ENCODE measurements at regions not wholly inside any gene's neighbourhood (a gene's known extent, or its start where the extent isn't known, plus 50 kb on each side); places are given as distances from the start of the nearest gene placed in this dataset.

DNA sequence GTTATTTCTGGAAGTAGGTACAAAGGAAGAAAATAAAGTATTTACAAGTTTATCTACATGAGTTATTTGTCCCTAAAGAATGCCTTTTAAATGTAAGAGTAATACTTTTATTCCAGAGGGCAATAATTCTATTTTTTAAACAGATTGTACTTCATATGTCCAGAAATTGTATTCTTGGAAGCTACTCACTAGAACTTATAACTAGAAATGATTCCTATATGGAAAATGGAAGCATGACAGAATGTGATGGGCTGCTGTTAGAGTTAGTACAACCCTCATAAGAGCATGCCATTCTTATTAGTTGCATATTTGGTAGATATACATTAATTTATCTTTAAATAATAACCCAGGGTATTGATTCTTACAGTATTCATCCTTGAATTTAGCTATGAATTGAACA is 362.0 kb downstream of the FSIP2 start:
- no peaks in the 10 kb centered on the region for H3K27me3 ChIP-seq (ENCODE audit: insufficient read depth, low read length, poor library complexity, severe bottlenecking)
- no peaks in the 10 kb centered on the region for H3K4me1 ChIP-seq (ENCODE audit: insufficient read depth, low read length, poor library complexity, severe bottlenecking)
- H3K9me3 ChIP-seq (ENCODE audit: insufficient read depth, low read depth, low read length): no peaks in the 10 kb centered on the region
- no peaks in the 10 kb centered on the region for H3F3A ChIP-seq (ENCODE audit: low read depth)
- TF ChIP-seq EZH2phosphoT487 (IDR thresholded peaks at IDR 0.05; ENCODE audit: borderline replicate concordance): no peak
- TF ChIP-seq, protein P1, sequence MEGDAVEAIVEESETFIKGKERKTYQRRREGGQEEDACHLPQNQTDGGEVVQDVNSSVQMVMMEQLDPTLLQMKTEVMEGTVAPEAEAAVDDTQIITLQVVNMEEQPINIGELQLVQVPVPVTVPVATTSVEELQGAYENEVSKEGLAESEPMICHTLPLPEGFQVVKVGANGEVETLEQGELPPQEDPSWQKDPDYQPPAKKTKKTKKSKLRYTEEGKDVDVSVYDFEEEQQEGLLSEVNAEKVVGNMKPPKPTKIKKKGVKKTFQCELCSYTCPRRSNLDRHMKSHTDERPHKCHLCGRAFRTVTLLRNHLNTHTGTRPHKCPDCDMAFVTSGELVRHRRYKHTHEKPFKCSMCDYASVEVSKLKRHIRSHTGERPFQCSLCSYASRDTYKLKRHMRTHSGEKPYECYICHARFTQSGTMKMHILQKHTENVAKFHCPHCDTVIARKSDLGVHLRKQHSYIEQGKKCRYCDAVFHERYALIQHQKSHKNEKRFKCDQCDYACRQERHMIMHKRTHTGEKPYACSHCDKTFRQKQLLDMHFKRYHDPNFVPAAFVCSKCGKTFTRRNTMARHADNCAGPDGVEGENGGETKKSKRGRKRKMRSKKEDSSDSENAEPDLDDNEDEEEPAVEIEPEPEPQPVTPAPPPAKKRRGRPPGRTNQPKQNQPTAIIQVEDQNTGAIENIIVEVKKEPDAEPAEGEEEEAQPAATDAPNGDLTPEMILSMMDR (conservative IDR thresholded peaks at IDR 0.05; ENCODE audit: low read length): no peak
- no peaks in the 10 kb centered on the region for H3K9me2 ChIP-seq (replicated peaks; ENCODE audit: low read depth, low read length)
- no peak overlapping the region for H3K9ac ChIP-seq (ENCODE audit: low read depth, low read length, poor library complexity, severe bottlenecking)
- H3K4me2 ChIP-seq (ENCODE audit: low read depth, low read length, poor library complexity, severe bottlenecking): no peak overlapping the region
- H3K36me3 ChIP-seq (ENCODE audit: insufficient read depth, low read length): no peaks in the 10 kb centered on the region
- H3K79me2 ChIP-seq (ENCODE audit: insufficient read depth, low read length): no peaks in the 10 kb centered on the region
- H3K4me3 ChIP-seq (ENCODE audit: low read length, poor library complexity, severe bottlenecking): no peak overlapping the region
- H2AFZ ChIP-seq (ENCODE audit: low read length): no peak overlapping the region
- no peaks in the 10 kb centered on the region for H4K20me1 ChIP-seq (ENCODE audit: insufficient read depth, low read length, poor library complexity, severe bottlenecking)

DNA sequence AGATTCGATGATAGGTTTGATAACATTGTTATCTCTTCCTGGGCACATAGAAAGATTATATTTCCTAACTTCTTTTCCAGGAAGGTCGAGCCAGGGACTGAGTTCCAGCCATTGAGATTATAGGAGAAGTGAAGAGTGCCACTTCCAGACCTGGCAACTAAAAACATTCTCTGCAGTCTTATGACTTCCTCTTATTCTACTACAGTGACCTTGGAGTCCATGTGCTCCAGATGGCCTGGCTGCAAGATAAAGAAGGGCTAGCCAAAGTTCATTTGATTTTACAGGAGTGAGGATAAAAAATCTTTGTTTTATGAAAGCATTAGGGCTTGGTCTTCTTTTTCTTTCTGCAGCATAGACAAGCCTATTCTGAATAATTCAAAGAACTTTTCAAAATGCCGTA is 363.0 kb downstream of the FSIP2 start:
- no peaks in the 10 kb centered on the region for H3K9me3 ChIP-seq (ENCODE audit: insufficient read depth, low read depth, low read length)
- no peaks in the 10 kb centered on the region for H4K20me1 ChIP-seq (ENCODE audit: insufficient read depth, low read length, poor library complexity, severe bottlenecking)
- no peak overlapping the region for H3K4me3 ChIP-seq (ENCODE audit: low read length, poor library complexity, severe bottlenecking)
- no peaks in the 10 kb centered on the region for H3F3A ChIP-seq (ENCODE audit: low read depth)
- H3K9ac ChIP-seq (ENCODE audit: low read depth, low read length, poor library complexity, severe bottlenecking): no peak overlapping the region
- no peaks in the 10 kb centered on the region for H3K9me2 ChIP-seq (replicated peaks; ENCODE audit: low read depth, low read length)
- H3K36me3 ChIP-seq (ENCODE audit: insufficient read depth, low read length): no peaks in the 10 kb centered on the region
- no peaks in the 10 kb centered on the region for H3K79me2 ChIP-seq (ENCODE audit: insufficient read depth, low read length)
- no peaks in the 10 kb centered on the region for H3K4me1 ChIP-seq (ENCODE audit: insufficient read depth, low read length, poor library complexity, severe bottlenecking)
- H3K4me2 ChIP-seq (ENCODE audit: low read depth, low read length, poor library complexity, severe bottlenecking): no peak overlapping the region
- H3K27me3 ChIP-seq (ENCODE audit: insufficient read depth, low read length, poor library complexity, severe bottlenecking): no peaks in the 10 kb centered on the region
- H2AFZ ChIP-seq (ENCODE audit: low read length): no peak overlapping the region
- TF ChIP-seq, protein P1 (conservative IDR thresholded peaks at IDR 0.05; ENCODE audit: low read length): no peak
- TF ChIP-seq EZH2phosphoT487 (IDR thresholded peaks at IDR 0.05; ENCODE audit: borderline replicate concordance): no peak

DNA sequence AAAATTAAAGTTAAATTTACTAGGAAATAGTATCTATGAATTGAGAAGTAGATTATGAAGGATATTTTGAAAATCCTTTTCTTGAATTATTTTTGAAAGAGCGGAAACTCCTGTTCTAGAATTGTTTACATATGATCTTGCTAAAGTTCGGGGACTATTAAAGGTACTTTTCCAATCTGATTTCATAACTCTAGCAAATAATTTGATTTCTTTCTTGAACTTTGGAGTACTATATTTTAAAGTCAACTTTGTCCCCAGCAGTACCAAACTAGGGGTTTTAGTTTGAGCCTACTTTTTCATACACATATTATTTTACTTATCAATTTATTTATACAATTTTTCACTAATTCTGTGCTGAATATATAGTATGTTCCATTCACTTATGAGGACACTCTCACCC is 364.7 kb downstream of the FSIP2 start:
- Histone ChIP-seq H3K4me1 (ENCODE audit: insufficient read depth, low read length, poor library complexity, severe bottlenecking) (no peaks in the 10 kb centered on the region), H3K9me3 (ENCODE audit: insufficient read depth, low read depth, low read length) (no peaks in the 10 kb centered on the region), H3K27me3 (ENCODE audit: insufficient read depth, low read length, poor library complexity, severe bottlenecking) (no peaks in the 10 kb centered on the region), H3K4me3 (ENCODE audit: low read length, poor library complexity, severe bottlenecking) (no peak overlapping the region), H4K20me1 (ENCODE audit: insufficient read depth, low read length, poor library complexity, severe bottlenecking) (no peaks in the 10 kb centered on the region), H3K36me3 (ENCODE audit: insufficient read depth, low read length) (no peaks in the 10 kb centered on the region), H3F3A (ENCODE audit: low read depth) (no peaks in the 10 kb centered on the region), H3K4me2 (ENCODE audit: low read depth, low read length, poor library complexity, severe bottlenecking) (no peak overlapping the region), H3K9me2 (replicated peaks; ENCODE audit: low read depth, low read length) (no peaks in the 10 kb centered on the region), H3K9ac (ENCODE audit: low read depth, low read length, poor library complexity, severe bottlenecking) (no peak overlapping the region), H2AFZ (ENCODE audit: low read length) (no peak overlapping the region), H3K79me2 (ENCODE audit: insufficient read depth, low read length) (no peaks in the 10 kb centered on the region)
- no peak for TF ChIP-seq EZH2phosphoT487 (IDR thresholded peaks at IDR 0.05; ENCODE audit: borderline replicate concordance)
- TF ChIP-seq, protein P1 (conservative IDR thresholded peaks at IDR 0.05; ENCODE audit: low read length): no peak

All from Loucy (cell line).